Ascending aorta (tissue), 2 donors: ENCODE measurements at regions not wholly inside any gene's neighbourhood (a gene's known extent, or its start where the extent isn't known, plus 50 kb on each side); places are given as distances from the start of the nearest gene placed in this dataset.

Source experiments
- DNase-seq, 2 donors: peaks; one replicate each; pipeline ENCODE4 v3.0.0-alpha.2; 2019; ENCODE audit warnings: low spot score in 2 of 2
- H3K27ac ChIP-seq, 2 donors: fragments of 200-600 bp; sonication (generic); one replicate each; pipeline ENCODE4 v1.5.1; 2016 to 2017; ENCODE audit warnings: mild to moderate bottlenecking in 1 of 2
- H3K27me3 ChIP-seq: fragments of 200-600 bp; sonication (generic); one replicate; pipeline ENCODE4 v1.5.1; 2017
- H3K36me3 ChIP-seq, 2 donors: fragments of 200-600 bp; sonication (generic); one replicate each; pipeline ENCODE4 v1.5.1; 2016
- H3K4me1 ChIP-seq, 2 donors: fragments of 200-600 bp; sonication (generic); one replicate each; pipeline ENCODE4 v1.5.1; 2016 to 2017; ENCODE audit warnings: mild to moderate bottlenecking in 1 of 2
- H3K4me3 ChIP-seq, 2 donors: fragments of 200-600 bp; sonication (generic); one replicate each; pipeline ENCODE4 v1.5.1; 2016 to 2017; ENCODE audit warnings: mild to moderate bottlenecking in 1 of 2
- H3K9me3 ChIP-seq, 2 donors: fragments of 200-600 bp; sonication (generic); one replicate each; pipeline ENCODE4 v1.5.1; 2016
- intact Hi-C: fragments of 100-400 bp; cut with DNase I; formaldehyde crosslinking; loops from one replicate; pipeline ENCODE4 v1.15.1; 2023
- TF ChIP-seq, protein P1 (sequence below), 3 experiments: fragments of 200-600 bp in 2 of 3; fragments of 450-650 bp in 1 of 3; sonication (generic) in 2 of 3; IDR thresholded peaks; one replicate each; pipeline ENCODE4 v1.5.1; 2016 to 2019; ENCODE audit warnings: antibody characterized with exemption in 3 of 3, mild to moderate bottlenecking in 1 of 3, moderate library complexity in 1 of 3

DNA sequence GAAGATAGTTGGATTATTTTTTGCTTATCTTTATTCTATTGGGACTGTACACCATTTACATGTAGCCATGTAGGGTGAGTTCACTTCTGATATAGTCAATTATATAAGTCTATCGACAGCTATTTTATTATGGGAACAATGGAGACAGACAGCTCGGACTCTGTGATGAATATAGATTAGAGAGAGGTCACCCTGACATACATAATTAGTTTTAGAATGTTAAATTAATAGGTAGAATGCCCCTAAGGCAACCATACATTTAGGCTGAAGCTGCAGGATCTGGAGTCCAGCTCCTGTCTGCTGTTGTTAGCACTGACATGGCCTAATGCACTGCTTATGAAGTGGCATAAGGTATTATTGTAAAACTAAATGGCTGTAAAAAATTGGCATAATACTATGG is 700.8 kb downstream of the MAT2B start:
- no peak for DNase-seq
- intact Hi-C loops: no loop called here
- Histone ChIP-seq H3K36me3 (no peaks in the 10 kb centered on the region), H3K4me3 (no peak overlapping the region), H3K27me3 (no peaks in the 10 kb centered on the region), H3K4me1 (no peaks in the 10 kb centered on the region), H3K27ac (no peak overlapping the region), H3K9me3 (no peaks in the 10 kb centered on the region)
- TF ChIP-seq, protein P1, sequence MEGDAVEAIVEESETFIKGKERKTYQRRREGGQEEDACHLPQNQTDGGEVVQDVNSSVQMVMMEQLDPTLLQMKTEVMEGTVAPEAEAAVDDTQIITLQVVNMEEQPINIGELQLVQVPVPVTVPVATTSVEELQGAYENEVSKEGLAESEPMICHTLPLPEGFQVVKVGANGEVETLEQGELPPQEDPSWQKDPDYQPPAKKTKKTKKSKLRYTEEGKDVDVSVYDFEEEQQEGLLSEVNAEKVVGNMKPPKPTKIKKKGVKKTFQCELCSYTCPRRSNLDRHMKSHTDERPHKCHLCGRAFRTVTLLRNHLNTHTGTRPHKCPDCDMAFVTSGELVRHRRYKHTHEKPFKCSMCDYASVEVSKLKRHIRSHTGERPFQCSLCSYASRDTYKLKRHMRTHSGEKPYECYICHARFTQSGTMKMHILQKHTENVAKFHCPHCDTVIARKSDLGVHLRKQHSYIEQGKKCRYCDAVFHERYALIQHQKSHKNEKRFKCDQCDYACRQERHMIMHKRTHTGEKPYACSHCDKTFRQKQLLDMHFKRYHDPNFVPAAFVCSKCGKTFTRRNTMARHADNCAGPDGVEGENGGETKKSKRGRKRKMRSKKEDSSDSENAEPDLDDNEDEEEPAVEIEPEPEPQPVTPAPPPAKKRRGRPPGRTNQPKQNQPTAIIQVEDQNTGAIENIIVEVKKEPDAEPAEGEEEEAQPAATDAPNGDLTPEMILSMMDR (IDR thresholded peaks at IDR 0.05): no peak

DNA sequence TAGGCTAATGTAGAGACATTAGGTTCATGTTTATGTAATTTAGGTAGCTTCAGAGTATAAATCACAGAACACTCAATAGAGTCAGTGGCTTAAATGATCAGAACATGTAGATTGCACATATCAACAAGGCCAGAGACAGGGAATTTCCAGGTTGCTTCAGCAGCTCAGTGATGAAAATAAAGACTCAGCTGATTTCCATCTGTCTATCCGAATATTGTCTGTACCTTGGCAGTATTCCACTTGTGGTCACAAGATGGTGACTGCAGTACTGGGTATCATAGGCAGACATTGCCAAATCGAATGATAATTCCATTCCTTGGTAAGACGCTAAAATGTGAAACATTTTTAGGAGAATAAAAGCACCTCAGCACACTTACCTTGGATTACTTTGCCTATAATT is 702.2 kb downstream of the MAT2B start:
- no peaks in the 10 kb centered on the region for H3K9me3 ChIP-seq
- DNase-seq: no peak
- H3K4me3 ChIP-seq: no peak overlapping the region
- H3K36me3 ChIP-seq: no peaks in the 10 kb centered on the region
- no peaks in the 10 kb centered on the region for H3K4me1 ChIP-seq
- TF ChIP-seq, protein P1 (IDR thresholded peaks at IDR 0.05): no peak
- no peak overlapping the region for H3K27ac ChIP-seq
- no peaks in the 10 kb centered on the region for H3K27me3 ChIP-seq
- intact Hi-C loops: no loop called here

DNA sequence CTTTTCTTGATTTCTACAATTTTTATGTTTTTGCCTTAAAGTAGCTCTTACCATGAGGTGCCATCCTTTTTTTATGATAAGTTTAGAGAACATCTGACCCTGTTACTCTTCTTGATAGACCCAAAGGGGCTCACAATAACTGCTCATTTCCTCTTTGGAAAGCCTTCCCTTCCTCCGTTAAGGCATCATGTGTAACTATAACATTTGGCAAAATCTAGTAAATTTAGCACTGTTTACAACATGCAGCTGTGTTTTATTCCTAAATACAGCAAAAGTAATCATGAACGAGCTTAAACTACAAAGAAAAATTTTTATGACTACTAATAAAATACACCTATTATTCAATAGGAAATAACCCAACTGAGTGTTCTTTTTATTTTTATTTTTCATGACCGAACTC is 705.1 kb downstream of the MAT2B start:
- TF ChIP-seq, protein P1 (IDR thresholded peaks at IDR 0.05): no peak
- no peak overlapping the region for H3K27ac ChIP-seq
- no peaks in the 10 kb centered on the region for H3K4me1 ChIP-seq
- no peak for DNase-seq
- intact Hi-C loops: no loop called here
- no peaks in the 10 kb centered on the region for H3K9me3 ChIP-seq
- H3K27me3 ChIP-seq: no peaks in the 10 kb centered on the region
- no peaks in the 10 kb centered on the region for H3K36me3 ChIP-seq
- H3K4me3 ChIP-seq: no peak overlapping the region

DNA sequence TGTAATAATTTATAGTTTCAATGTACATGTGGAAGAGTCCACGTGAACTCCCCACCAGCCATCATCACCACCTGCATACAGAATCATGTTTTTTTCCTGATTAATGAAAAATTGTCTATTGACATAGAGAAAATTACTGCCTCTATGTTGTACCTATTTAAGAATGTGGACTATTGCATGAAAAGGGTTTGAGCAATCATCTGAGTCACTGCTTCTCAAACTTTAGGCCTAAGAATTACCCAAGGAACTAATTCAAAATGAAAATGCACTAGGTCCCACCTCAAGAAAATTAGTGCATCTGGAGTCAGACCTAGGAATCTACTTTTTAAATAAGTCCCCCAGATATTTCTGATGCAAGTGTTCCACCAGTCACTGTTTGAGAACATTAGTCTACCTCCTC is 709.3 kb downstream of the MAT2B start:
- DNase-seq: no peak
- intact Hi-C loops: no loop called here
- H3K27me3 ChIP-seq: no peaks in the 10 kb centered on the region
- H3K9me3 ChIP-seq: no peaks in the 10 kb centered on the region
- H3K36me3 ChIP-seq: no peaks in the 10 kb centered on the region
- no peaks in the 10 kb centered on the region for H3K4me1 ChIP-seq
- H3K27ac ChIP-seq: no peak overlapping the region
- TF ChIP-seq, protein P1 (IDR thresholded peaks at IDR 0.05): no peak
- H3K4me3 ChIP-seq: no peak overlapping the region

DNA sequence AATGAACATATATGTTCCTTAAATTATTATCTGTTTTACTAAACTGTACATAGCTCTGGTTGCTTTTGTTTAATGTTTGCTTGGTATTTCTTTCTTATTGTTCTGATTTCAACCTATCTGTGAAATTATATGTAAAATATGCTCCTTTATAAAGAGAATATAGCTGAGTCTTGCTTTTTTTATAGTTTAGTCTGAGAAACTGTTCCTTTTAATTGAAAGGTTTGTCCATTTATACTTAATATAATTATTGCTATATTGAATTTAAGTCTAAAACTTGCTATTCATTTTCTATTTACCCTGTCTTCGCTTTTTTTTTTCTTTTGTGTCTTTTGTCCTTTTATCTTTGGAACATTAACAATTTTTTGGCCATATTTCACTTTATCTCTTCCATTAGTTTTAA is 712.0 kb downstream of the MAT2B start:
- Histone ChIP-seq H3K27me3 (no peaks in the 10 kb centered on the region), H3K4me1 (no peaks in the 10 kb centered on the region), H3K4me3 (no peak overlapping the region), H3K36me3 (no peaks in the 10 kb centered on the region), H3K9me3 (no peaks in the 10 kb centered on the region), H3K27ac (no peak overlapping the region)
- TF ChIP-seq, protein P1 (IDR thresholded peaks at IDR 0.05): no peak
- intact Hi-C loops: no loop called here
- no peak for DNase-seq

DNA sequence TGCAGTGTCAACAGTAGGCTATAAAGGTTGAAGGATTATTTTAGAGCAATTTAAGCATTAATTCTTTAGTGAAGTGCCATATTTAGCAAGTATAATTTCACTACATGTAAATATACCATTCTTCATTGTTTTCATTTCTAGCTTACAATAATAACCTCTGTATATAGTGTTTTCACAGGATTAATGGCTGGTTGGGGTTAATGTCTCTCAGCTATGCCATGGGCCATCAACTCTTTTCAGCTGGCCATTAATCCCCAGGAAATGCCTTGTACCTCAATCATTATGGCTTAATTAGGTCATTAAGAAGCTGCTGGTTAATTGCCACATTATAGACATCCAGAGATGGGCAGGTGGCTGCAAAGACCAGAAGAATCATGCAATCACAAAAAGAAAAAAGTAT is 715.1 kb downstream of the MAT2B start:
- no peaks in the 10 kb centered on the region for H3K36me3 ChIP-seq
- no peak overlapping the region for H3K27ac ChIP-seq
- no peak overlapping the region for H3K4me3 ChIP-seq
- DNase-seq: no peak
- intact Hi-C loops: no loop called here
- no peaks in the 10 kb centered on the region for H3K9me3 ChIP-seq
- H3K27me3 ChIP-seq: no peaks in the 10 kb centered on the region
- H3K4me1 ChIP-seq: no peaks in the 10 kb centered on the region
- TF ChIP-seq, protein P1 (IDR thresholded peaks at IDR 0.05): no peak
